ENCODE measurements at regions not wholly inside any gene's neighbourhood (a gene's known extent, or its start where the extent isn't known, plus 50 kb on each side); places are given as distances from the start of the nearest gene placed in this dataset.

DNA sequence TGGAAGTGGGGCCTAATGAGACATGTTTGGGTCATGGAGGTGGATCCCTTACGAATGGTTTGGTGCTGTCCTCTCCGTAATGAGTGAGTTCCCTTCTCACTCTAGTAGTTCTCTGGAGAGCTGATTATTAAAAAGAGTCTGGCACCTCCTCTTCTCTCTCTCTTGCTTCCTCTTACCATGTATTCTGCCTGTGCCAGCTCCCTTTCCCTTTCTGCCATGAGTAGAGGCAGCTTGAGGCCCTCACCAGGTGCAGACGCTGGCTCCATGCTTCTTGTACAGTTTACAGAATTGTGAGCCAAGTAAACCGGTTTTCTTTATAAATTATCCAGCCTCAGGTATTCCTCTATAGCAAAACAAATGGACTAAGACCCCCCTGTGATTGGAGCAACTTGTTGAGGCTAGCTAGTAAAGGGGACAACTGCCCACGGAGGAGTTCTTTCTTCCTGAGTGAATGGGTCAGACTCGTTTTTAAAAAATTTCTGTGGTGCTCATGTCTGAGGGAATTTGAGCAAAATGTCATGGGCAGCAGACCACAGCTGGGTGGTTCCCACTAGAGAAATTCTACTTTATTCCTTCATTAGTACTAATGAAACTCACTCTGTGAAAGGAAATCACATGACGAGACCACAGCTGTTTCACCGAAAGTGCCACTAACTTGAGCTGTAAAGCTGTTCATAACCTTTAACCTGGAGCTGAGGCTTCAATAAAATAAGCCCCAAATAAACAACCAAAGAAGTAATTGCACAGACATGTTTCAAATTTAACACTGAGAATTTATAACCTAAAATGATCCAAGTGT lies 210.0 kb downstream of the NFKBIZ start (continued):
- TF ChIP-seq, protein P1, sequence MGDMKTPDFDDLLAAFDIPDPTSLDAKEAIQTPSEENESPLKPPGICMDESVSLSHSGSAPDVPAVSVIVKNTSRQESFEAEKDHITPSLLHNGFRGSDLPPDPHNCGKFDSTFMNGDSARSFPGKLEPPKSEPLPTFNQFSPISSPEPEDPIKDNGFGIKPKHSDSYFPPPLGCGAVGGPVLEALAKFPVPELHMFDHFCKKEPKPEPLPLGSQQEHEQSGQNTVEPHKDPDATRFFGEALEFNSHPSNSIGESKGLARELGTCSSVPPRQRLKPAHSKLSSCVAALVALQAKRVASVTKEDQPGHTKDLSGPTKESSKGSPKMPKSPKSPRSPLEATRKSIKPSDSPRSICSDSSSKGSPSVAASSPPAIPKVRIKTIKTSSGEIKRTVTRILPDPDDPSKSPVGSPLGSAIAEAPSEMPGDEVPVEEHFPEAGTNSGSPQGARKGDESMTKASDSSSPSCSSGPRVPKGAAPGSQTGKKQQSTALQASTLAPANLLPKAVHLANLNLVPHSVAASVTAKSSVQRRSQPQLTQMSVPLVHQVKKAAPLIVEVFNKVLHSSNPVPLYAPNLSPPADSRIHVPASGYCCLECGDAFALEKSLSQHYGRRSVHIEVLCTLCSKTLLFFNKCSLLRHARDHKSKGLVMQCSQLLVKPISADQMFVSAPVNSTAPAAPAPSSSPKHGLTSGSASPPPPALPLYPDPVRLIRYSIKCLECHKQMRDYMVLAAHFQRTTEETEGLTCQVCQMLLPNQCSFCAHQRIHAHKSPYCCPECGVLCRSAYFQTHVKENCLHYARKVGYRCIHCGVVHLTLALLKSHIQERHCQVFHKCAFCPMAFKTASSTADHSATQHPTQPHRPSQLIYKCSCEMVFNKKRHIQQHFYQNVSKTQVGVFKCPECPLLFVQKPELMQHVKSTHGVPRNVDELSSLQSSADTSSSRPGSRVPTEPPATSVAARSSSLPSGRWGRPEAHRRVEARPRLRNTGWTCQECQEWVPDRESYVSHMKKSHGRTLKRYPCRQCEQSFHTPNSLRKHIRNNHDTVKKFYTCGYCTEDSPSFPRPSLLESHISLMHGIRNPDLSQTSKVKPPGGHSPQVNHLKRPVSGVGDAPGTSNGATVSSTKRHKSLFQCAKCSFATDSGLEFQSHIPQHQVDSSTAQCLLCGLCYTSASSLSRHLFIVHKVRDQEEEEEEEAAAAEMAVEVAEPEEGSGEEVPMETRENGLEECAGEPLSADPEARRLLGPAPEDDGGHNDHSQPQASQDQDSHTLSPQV (IDR thresholded peaks at IDR 0.05) = 0 out of 2 replicates have a peak, but pooled peaks have one; percentile 21
- TF ChIP-seq CHD2 (IDR thresholded peaks at IDR 0.05; ENCODE audit: borderline replicate concordance, low read depth, low read length) (peak; percentile 71; the same call in 1 of the 2 replicates), CBFB (IDR thresholded peaks at IDR 0.05; ENCODE audit: low read depth) (0 out of 2 replicates have a peak, but pooled peaks have one; percentile 44)
- TF ChIP-seq, protein P2, sequence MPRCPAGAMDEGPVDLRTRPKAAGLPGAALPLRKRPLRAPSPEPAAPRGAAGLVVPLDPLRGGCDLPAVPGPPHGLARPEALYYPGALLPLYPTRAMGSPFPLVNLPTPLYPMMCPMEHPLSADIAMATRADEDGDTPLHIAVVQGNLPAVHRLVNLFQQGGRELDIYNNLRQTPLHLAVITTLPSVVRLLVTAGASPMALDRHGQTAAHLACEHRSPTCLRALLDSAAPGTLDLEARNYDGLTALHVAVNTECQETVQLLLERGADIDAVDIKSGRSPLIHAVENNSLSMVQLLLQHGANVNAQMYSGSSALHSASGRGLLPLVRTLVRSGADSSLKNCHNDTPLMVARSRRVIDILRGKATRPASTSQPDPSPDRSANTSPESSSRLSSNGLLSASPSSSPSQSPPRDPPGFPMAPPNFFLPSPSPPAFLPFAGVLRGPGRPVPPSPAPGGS (IDR thresholded peaks at IDR 0.05; ENCODE audit: borderline replicate concordance, insufficient read depth, low read depth, low read length, poor library complexity, severe bottlenecking) = no peak
- TF ChIP-seq, protein P3, sequence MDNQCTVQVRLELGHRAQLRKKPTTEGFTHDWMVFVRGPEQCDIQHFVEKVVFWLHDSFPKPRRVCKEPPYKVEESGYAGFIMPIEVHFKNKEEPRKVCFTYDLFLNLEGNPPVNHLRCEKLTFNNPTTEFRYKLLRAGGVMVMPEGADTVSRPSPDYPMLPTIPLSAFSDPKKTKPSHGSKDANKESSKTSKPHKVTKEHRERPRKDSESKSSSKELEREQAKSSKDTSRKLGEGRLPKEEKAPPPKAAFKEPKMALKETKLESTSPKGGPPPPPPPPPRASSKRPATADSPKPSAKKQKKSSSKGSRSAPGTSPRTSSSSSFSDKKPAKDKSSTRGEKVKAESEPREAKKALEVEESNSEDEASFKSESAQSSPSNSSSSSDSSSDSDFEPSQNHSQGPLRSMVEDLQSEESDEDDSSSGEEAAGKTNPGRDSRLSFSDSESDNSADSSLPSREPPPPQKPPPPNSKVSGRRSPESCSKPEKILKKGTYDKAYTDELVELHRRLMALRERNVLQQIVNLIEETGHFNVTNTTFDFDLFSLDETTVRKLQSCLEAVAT (IDR thresholded peaks at IDR 0.05) = 0 out of 2 replicates have a peak, but pooled peaks have one; percentile 35
